ENCODE measurements at regions not wholly inside any gene's neighbourhood (a gene's known extent, or its start where the extent isn't known, plus 50 kb on each side); places are given as distances from the start of the nearest gene placed in this dataset.

- Histone ChIP-seq H3K9me3 (replicated peaks; ENCODE audit: control insufficient read depth, insufficient read depth, low read depth, low read length) (no peaks in the 10 kb centered on the region), H3K79me2 (ENCODE audit: control insufficient read depth, insufficient read depth, low read length) (no peaks in the 10 kb centered on the region), H3K9me1 (ENCODE audit: control insufficient read depth, insufficient read depth, low read length) (no peaks in the 10 kb centered on the region), H3K27ac (ENCODE audit: extremely low read depth, low read depth, low read length) (no peak overlapping the region), H3K36me3 (ENCODE audit: control insufficient read depth, insufficient read depth, low read length) (no peaks in the 10 kb centered on the region), H4K20me1 (replicated peaks; ENCODE audit: control insufficient read depth, insufficient read depth, low read length) (no peaks in the 10 kb centered on the region), H3K4me1 (replicated peaks in 1 of 2; ENCODE audit: control insufficient read depth in 2 of 2, insufficient read depth in 2 of 2, low read length in 2 of 2) (no peaks in the 10 kb centered on the region), H3K9ac (ENCODE audit: insufficient read depth in 1 of 2, low read depth in 2 of 2, low read length in 2 of 2) (no peak overlapping the region), H3K4me2 (ENCODE audit: insufficient read depth, low read length) (no peak overlapping the region), H3K27me3 (ENCODE audit: control insufficient read depth in 2 of 2, insufficient read depth in 2 of 2, low read length in 2 of 2) (peaks cover 4 to 9% of the 10 kb centered on the region in 2 experiments; a peak in 3 of 5 replicates), H2AFZ (ENCODE audit: low read depth, low read length) (no peak overlapping the region), H3K4me3 (no peak overlapping the region)
- TF ChIP-seq NFRKB (IDR thresholded peaks at IDR 0.05; ENCODE audit: low read depth) (no peak), RBM17 (IDR thresholded peaks at IDR 0.05; ENCODE audit: borderline replicate concordance, low read depth, low read length) (no peak)
- DNase-seq (ENCODE audit: extremely low read depth in 1 of 4, low spot score in 3 of 4) (no peak), FAIRE-seq (no peak), ATAC-seq (no peak)
- POLR2A ChIA-PET, result interaction anchor here (0.5 to 0.7 kb wide), 2 partner anchors 55 to 693 kb away, joined by 3 read pairs; no protein-coding TSS in a partner anchor
- intact Hi-C loops (cut with micrococcal nuclease), result no loop called here
- BruUV-seq (replicated peaks), result no TSS peak
- CTCF ChIA-PET (ENCODE audit: low intra/inter-chr PET ratio), result no interaction called here
- in situ Hi-C loops (cut with MboI), result no loop called here
- 2% methylated on average over 13 of the region's 13 CpGs for WGBS (ENCODE audit: insufficient coverage, low coverage, missing lambda C conversion rate)
These were observed 248.7 kb downstream of the ABCC12 start for GRCh38 chr16:47907109-47907508.

GRCh38 chr16:47905771-47906170 is 250.0 kb downstream of the ABCC12 start:
- POLR2A ChIA-PET, result interaction anchor here (1.0 kb wide), 1 partner anchor 955 kb away, joined by 4 read pairs; no protein-coding TSS in a partner anchor
- Histone ChIP-seq H3K9me1 (ENCODE audit: control insufficient read depth, insufficient read depth, low read length) (no peaks in the 10 kb centered on the region), H3K79me2 (ENCODE audit: control insufficient read depth, insufficient read depth, low read length) (no peaks in the 10 kb centered on the region), H3K9me3 (replicated peaks; ENCODE audit: control insufficient read depth, insufficient read depth, low read depth, low read length) (no peaks in the 10 kb centered on the region), H3K36me3 (ENCODE audit: control insufficient read depth, insufficient read depth, low read length) (no peaks in the 10 kb centered on the region), H3K4me1 (replicated peaks in 1 of 2; ENCODE audit: control insufficient read depth in 2 of 2, insufficient read depth in 2 of 2, low read length in 2 of 2) (no peaks in the 10 kb centered on the region), H4K20me1 (replicated peaks; ENCODE audit: control insufficient read depth, insufficient read depth, low read length) (no peaks in the 10 kb centered on the region), H2AFZ (ENCODE audit: low read depth, low read length) (no peak overlapping the region), H3K27me3 (ENCODE audit: control insufficient read depth in 2 of 2, insufficient read depth in 2 of 2, low read length in 2 of 2) (peaks cover 4 to 9% of the 10 kb centered on the region in 2 experiments; a peak in 3 of 5 replicates), H3K9ac (ENCODE audit: insufficient read depth in 1 of 2, low read depth in 2 of 2, low read length in 2 of 2) (no peak overlapping the region), H3K27ac (ENCODE audit: extremely low read depth, low read depth, low read length) (no peak overlapping the region), H3K4me3 (no peak overlapping the region), H3K4me2 (ENCODE audit: insufficient read depth, low read length) (no peak overlapping the region)
- no peak for DNase-seq (ENCODE audit: extremely low read depth in 1 of 4, low spot score in 3 of 4)
- no peak for ATAC-seq
- CTCF ChIA-PET (ENCODE audit: low intra/inter-chr PET ratio), result no interaction called here
- BruUV-seq (replicated peaks), result no TSS peak
- no peak for FAIRE-seq
- intact Hi-C loops (cut with micrococcal nuclease) (no loop called here), in situ Hi-C loops (cut with MboI) (no loop called here)
- 0% methylated on average over 3 of the region's 3 CpGs for WGBS (ENCODE audit: insufficient coverage, low coverage, missing lambda C conversion rate)
- TF ChIP-seq ZFX (CRISPR knock-in tag; IDR thresholded peaks at IDR 0.05), result no peak
- TF ChIP-seq SMARCA5 (IDR thresholded peaks at IDR 0.05), result no peak
- TF ChIP-seq, protein P1, sequence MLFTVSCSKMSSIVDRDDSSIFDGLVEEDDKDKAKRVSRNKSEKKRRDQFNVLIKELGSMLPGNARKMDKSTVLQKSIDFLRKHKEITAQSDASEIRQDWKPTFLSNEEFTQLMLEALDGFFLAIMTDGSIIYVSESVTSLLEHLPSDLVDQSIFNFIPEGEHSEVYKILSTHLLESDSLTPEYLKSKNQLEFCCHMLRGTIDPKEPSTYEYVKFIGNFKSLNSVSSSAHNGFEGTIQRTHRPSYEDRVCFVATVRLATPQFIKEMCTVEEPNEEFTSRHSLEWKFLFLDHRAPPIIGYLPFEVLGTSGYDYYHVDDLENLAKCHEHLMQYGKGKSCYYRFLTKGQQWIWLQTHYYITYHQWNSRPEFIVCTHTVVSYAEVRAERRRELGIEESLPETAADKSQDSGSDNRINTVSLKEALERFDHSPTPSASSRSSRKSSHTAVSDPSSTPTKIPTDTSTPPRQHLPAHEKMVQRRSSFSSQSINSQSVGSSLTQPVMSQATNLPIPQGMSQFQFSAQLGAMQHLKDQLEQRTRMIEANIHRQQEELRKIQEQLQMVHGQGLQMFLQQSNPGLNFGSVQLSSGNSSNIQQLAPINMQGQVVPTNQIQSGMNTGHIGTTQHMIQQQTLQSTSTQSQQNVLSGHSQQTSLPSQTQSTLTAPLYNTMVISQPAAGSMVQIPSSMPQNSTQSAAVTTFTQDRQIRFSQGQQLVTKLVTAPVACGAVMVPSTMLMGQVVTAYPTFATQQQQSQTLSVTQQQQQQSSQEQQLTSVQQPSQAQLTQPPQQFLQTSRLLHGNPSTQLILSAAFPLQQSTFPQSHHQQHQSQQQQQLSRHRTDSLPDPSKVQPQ (CRISPR knock-in tag; IDR thresholded peaks at IDR 0.05; ENCODE audit: borderline replicate concordance), result no peak
- no peak for TF ChIP-seq ZNF445 (CRISPR knock-in tag; IDR thresholded peaks at IDR 0.05; ENCODE audit: low read depth)
- no peak for TF ChIP-seq ZC3H8 (IDR thresholded peaks at IDR 0.05)
- no peak for TF ChIP-seq GATAD2B (IDR thresholded peaks at IDR 0.05; ENCODE audit: borderline replicate concordance)
- no peak for TF ChIP-seq HLTF (IDR thresholded peaks at IDR 0.05)
- TF ChIP-seq ZNF134 (CRISPR knock-in tag; conservative IDR thresholded peaks at IDR 0.05), result no peak
- no peak for TF ChIP-seq ZC3H4 (CRISPR knock-in tag; IDR thresholded peaks at IDR 0.05; ENCODE audit: borderline replicate concordance)
- no peak for TF ChIP-seq PHB (CRISPR knock-in tag; IDR thresholded peaks at IDR 0.05)
- TF ChIP-seq STAT5A (IDR thresholded peaks at IDR 0.05; ENCODE audit: borderline replicate concordance, low read length), result no peak
- no peak for TF ChIP-seq MLX (CRISPR knock-in tag; conservative IDR thresholded peaks at IDR 0.05)
- no peak for TF ChIP-seq SREBF1 (IDR thresholded peaks at IDR 0.05; ENCODE audit: borderline replicate concordance, low read depth, low read length)
- no peak for TF ChIP-seq ZNF77 (CRISPR knock-in tag; IDR thresholded peaks at IDR 0.05)
